ENCODE measurements at regions not wholly inside any gene's neighbourhood (a gene's known extent, or its start where the extent isn't known, plus 50 kb on each side); places are given as distances from the start of the nearest gene placed in this dataset.

DNA sequence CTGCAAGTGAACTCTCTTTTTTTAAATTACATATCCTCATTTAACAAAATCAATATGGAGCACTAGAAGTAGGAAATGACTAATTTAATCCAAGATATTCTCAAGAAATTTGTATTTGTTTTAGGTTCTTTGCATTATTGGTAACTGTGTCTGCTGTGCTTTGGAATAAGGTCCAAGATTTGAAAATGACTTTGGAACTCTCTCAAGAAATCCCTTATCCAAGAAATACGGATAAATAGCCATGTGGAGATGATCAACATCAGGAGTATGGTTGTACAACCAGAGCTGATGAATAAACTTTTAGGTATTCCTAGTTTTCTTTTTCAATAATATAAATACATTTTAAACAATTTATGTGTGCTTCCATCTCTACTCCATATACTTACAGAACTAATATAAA is 279.9 kb upstream of the SEMA3C start:
- TF ChIP-seq CTCF (conservative IDR thresholded peaks at IDR 0.05; ENCODE audit: low read length) (no peak), EZH2phosphoT487 (IDR thresholded peaks at IDR 0.05; ENCODE audit: borderline replicate concordance) (no peak)
